DOHH2 (cell line): ENCODE measurements at regions not wholly inside any gene's neighbourhood (a gene's known extent, or its start where the extent isn't known, plus 50 kb on each side); places are given as distances from the start of the nearest gene placed in this dataset.

ENCODE experiments used
- CTCF ChIP-seq: fragments of 200-600 bp; sonication (generic); IDR thresholded peaks from one replicate; pipeline ENCODE4 v1.5.1; 2014; ENCODE audit warnings: antibody characterized with exemption, mild to moderate bottlenecking, low read depth, low read length; ENCODE audit not compliant: poor library complexity, severe bottlenecking
- EZH2phosphoT487 ChIP-seq: fragments of 200-600 bp; sonication (generic); IDR thresholded peaks from 2 replicates; pipeline ENCODE4 v1.6.1; 2017; ENCODE audit warnings: borderline replicate concordance, mild to moderate bottlenecking, antibody characterized with exemption, low read length, moderate library complexity, mixed read lengths

- no peak for TF ChIP-seq CTCF
- TF ChIP-seq EZH2phosphoT487 = no peak
Measured at GRCh38 chr4:174387721-174388120, 104.0 kb downstream of the CEP44 start.
